Suprapubic skin (tissue), 4 donors: ENCODE measurements at regions not wholly inside any gene's neighbourhood (a gene's known extent, or its start where the extent isn't known, plus 50 kb on each side); places are given as distances from the start of the nearest gene placed in this dataset.

ENCODE experiments used
- POLR2A ChIP-seq, 2 donors: fragments of 450-650 bp; IDR thresholded peaks; one replicate each; pipeline ENCODE4 v1.6.1; 2017; ENCODE audit warnings: antibody characterized with exemption in 2 of 2, mild to moderate bottlenecking in 2 of 2, moderate library complexity in 2 of 2
- POLR2AphosphoS5 ChIP-seq, 3 donors: sonication (generic); formaldehyde crosslinking; IDR thresholded peaks; one replicate each; pipeline ENCODE4 v1.6.1; 2017; ENCODE audit warnings: antibody characterized with exemption in 3 of 3
- TF ChIP-seq, protein P1 (sequence below), 2 donors: fragments of 200-600 bp in 1 of 2; fragments of 450-650 bp in 1 of 2; sonication (generic) in 1 of 2; IDR thresholded peaks; one replicate each; pipeline ENCODE4 v1.5.1; 2016 to 2019; ENCODE audit warnings: antibody characterized with exemption in 2 of 2, mild to moderate bottlenecking in 1 of 2, moderate library complexity in 1 of 2

GRCh38 chr7:125197731-125198393 lies 268.2 kb upstream of the POT1 start:
- TF ChIP-seq, protein P1, sequence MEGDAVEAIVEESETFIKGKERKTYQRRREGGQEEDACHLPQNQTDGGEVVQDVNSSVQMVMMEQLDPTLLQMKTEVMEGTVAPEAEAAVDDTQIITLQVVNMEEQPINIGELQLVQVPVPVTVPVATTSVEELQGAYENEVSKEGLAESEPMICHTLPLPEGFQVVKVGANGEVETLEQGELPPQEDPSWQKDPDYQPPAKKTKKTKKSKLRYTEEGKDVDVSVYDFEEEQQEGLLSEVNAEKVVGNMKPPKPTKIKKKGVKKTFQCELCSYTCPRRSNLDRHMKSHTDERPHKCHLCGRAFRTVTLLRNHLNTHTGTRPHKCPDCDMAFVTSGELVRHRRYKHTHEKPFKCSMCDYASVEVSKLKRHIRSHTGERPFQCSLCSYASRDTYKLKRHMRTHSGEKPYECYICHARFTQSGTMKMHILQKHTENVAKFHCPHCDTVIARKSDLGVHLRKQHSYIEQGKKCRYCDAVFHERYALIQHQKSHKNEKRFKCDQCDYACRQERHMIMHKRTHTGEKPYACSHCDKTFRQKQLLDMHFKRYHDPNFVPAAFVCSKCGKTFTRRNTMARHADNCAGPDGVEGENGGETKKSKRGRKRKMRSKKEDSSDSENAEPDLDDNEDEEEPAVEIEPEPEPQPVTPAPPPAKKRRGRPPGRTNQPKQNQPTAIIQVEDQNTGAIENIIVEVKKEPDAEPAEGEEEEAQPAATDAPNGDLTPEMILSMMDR (IDR thresholded peaks at IDR 0.05): no peak
- TF ChIP-seq POLR2A (IDR thresholded peaks at IDR 0.05) (no peak), POLR2AphosphoS5 (IDR thresholded peaks at IDR 0.05) (no peak)
